Stimulated activated naive CD8-positive, alpha-beta T cell treated with anti-CD3 and anti-CD28 coated beads, Interleukin-15, Interleukin-2, amounts not matched to agents 100 ng/mL and 50 ng/mL, for 24 hours (primary cell): ENCODE measurements at regions not wholly inside any gene's neighbourhood (a gene's known extent, or its start where the extent isn't known, plus 50 kb on each side); places are given as distances from the start of the nearest gene placed in this dataset.

Experiments
- H3K27ac Mint-ChIP-seq: one replicate; pipeline ENCODE4 v1.8.0; 2021; ENCODE audit warnings: mild to moderate bottlenecking, mixed read lengths
- H3K27me3 Mint-ChIP-seq: one replicate; pipeline ENCODE4 v1.8.0; 2021; ENCODE audit warnings: mixed read lengths
- H3K36me3 Mint-ChIP-seq: one replicate; pipeline ENCODE4 v1.8.0; 2021; ENCODE audit warnings: low read depth, mixed read lengths
- H3K4me1 Mint-ChIP-seq: one replicate; pipeline ENCODE4 v1.8.0; 2021; ENCODE audit warnings: low read depth, mixed read lengths
- H3K4me3 Mint-ChIP-seq: one replicate; pipeline ENCODE4 v1.8.0; 2021; ENCODE audit warnings: mild to moderate bottlenecking, mixed read lengths
- H3K9me3 Mint-ChIP-seq: one replicate; pipeline ENCODE4 v1.8.0; 2021; ENCODE audit warnings: mixed read lengths

DNA sequence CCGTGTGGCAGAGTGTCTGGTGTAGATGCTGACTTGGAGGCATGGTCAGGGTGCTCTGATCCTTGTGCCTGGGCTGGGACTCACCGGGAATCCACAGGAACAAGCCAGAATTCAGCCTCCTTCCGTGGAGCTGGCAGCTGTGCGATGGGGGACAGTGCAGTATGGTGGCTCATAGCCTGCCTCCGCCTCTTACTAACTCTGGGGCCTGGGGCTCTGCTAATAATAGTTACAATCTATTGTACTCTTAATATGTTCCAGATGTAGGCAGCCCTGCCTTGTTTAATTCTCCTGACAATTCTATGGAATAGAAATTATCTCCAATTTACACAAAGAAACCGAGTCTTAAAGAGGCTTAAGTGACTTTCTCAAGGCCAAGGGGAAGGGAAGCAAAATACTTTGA, 77.6 kb downstream of the PCDH1 start:
- no peaks in the 10 kb centered on the region for H3K9me3 Mint-ChIP-seq

DNA sequence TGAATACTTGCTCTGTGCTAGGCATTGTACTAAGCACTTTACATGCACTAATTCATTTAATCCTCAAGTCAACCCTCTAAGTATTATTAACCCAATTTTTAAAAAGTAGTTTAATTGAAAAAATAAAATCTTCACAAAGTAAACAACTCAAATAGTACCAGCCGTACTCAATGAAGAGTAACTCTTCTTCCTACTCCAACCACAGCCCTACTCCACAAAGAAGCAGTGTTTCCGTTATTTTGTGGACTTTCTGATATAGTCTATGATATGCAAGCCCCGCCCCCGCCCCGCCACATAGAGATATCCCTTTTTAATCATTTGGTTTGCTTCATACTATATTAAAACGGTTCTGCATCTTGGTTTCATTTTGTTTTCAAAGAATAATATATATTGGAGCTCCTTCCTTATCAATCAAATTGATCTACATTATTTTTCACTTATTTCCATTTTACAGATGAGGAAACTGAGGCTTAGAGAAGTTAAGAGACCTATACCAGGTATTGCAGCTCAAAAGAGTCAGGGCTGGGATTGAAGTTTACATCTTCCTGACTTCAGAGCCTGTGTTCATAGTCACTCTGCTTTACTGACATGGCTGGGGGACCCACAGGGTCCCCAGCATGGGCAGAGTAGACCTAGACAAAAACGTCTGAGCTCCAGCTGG, 78.6 kb downstream of the PCDH1 start:
- Mint-ChIP-seq H3K36me3 (no peaks in the 10 kb centered on the region), H3K27me3 (peaks cover 18% of the 10 kb centered on the region), H3K4me1 (no peaks in the 10 kb centered on the region), H3K4me3 (no peak overlapping the region), H3K27ac (no peak overlapping the region), H3K9me3 (no peaks in the 10 kb centered on the region)

More for the DNA sequence above, 77.6 kb downstream of the PCDH1 start:
- Mint-ChIP-seq H3K36me3 (no peaks in the 10 kb centered on the region), H3K27ac (no peak overlapping the region), H3K4me3 (no peak overlapping the region), H3K4me1 (no peaks in the 10 kb centered on the region), H3K27me3 (peaks cover 28% of the 10 kb centered on the region)

DNA sequence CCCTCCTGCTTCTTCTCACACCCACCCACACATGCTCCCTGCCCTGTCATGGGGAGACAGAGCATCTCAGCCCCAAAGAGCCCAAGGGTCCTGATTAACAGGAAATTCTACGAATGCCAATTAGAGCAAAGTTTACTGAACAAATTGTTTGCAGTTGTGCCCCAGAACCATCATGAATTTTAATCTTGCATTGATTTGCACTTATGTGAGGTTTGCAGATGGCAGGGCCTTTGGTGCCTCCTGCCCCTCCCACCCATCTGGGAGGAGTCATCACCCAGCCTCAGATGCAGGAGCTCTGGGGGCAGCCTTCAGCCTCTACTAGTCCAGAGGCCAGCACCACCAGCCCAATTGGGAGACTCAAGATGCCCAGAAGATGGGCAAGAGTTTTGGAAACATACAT, 80.8 kb downstream of the PCDH1 start:
- no peaks in the 10 kb centered on the region for H3K36me3 Mint-ChIP-seq
- no peaks in the 10 kb centered on the region for H3K9me3 Mint-ChIP-seq
- no peaks in the 10 kb centered on the region for H3K27me3 Mint-ChIP-seq
- no peak overlapping the region for H3K27ac Mint-ChIP-seq
- no peaks in the 10 kb centered on the region for H3K4me1 Mint-ChIP-seq
- H3K4me3 Mint-ChIP-seq: no peak overlapping the region

DNA sequence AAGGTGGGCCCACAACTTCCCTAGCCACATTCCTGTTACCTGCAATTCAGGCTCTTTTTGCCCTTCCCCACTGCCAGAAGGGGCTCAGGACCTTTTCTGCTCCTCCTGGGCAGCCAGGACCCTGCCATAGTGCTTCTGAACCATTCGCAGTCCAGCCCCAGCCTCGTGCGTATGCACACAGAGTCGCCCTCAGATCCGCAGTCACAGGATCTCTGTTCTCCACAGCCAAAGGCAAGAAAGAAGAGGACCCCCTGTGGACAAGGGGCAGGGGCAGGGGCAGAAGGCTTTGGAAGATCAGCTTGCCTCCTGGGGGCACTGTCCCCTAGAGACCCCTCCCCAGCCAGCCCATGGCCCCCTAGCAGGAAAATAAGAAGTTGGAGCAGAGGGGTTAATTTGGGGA, 82.8 kb downstream of the PCDH1 start:
- H3K27me3 Mint-ChIP-seq: no peaks in the 10 kb centered on the region
- no peaks in the 10 kb centered on the region for H3K9me3 Mint-ChIP-seq
- H3K4me3 Mint-ChIP-seq: no peak overlapping the region
- no peaks in the 10 kb centered on the region for H3K4me1 Mint-ChIP-seq
- no peak overlapping the region for H3K27ac Mint-ChIP-seq
- no peaks in the 10 kb centered on the region for H3K36me3 Mint-ChIP-seq

DNA sequence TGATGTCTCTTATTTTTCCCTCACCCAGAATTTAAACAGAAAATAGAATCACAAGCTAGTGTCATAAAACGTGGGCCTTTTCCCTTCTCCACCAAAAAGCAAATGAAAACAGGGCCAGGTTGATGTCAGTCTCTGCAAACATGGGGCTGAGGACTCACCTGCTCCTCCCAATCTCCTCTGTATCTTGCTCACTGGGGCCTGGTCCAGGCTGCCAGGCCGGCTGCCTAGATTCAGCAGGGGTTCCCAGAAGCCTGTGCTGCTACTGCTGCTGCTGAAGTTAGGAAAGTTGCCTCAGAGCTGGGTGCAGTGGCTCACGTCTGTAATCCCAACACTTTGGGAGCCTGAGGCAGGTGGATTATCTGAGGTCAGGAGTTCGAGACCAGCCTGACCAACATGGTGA, 84.3 kb downstream of the PCDH1 start:
- H3K4me1 Mint-ChIP-seq: no peaks in the 10 kb centered on the region
- no peaks in the 10 kb centered on the region for H3K36me3 Mint-ChIP-seq
- H3K27ac Mint-ChIP-seq: no peak overlapping the region
- H3K27me3 Mint-ChIP-seq: peaks cover 5% of the 10 kb centered on the region
- H3K4me3 Mint-ChIP-seq: no peak overlapping the region
- H3K9me3 Mint-ChIP-seq: no peaks in the 10 kb centered on the region

DNA sequence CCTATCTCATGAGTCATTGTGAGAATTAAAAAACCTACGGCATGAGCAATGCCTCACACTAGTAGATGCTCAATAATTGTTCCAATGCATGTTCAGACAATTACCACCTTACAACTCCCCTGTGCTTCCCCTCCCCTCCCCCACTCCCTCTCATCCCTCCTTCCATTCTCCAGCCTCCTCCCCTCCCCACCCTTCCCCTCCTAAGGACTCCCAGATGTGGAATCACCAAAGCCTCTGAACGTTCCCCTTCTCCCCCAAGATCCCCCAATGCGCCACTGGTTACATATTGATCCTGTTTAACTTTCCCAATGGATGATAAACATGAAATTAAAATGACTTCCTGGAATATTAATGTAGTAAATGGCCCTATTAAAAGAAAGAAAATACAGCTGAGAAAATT, 84.8 kb downstream of the PCDH1 start:
- Mint-ChIP-seq H3K9me3 (no peaks in the 10 kb centered on the region), H3K36me3 (no peaks in the 10 kb centered on the region), H3K4me3 (no peak overlapping the region), H3K4me1 (no peaks in the 10 kb centered on the region), H3K27me3 (peaks cover 8% of the 10 kb centered on the region), H3K27ac (no peak overlapping the region)

DNA sequence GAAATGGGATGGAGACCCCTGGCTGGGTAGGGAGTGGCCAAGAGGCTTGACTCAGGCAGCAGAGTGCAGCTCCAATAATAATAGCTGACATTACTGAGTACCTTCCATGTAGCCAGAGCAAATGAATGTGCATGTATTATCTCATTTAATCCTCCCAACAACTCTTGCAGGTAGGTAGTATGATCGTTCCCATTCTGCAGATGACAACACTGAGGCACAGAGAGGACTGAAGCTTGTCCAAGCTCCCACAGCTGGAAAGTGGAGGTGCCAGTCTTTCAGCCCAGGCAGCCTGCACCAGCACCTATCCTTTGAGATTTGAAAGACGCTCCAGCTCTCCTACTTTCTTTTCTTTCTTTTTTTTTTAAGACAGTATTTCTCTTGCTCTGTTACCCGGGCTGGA, 87.6 kb downstream of the PCDH1 start:
- Mint-ChIP-seq H3K9me3 (no peaks in the 10 kb centered on the region), H3K27me3 (peaks cover 20% of the 10 kb centered on the region), H3K4me3 (no peak overlapping the region), H3K27ac (no peak overlapping the region), H3K4me1 (no peaks in the 10 kb centered on the region), H3K36me3 (no peaks in the 10 kb centered on the region)

DNA sequence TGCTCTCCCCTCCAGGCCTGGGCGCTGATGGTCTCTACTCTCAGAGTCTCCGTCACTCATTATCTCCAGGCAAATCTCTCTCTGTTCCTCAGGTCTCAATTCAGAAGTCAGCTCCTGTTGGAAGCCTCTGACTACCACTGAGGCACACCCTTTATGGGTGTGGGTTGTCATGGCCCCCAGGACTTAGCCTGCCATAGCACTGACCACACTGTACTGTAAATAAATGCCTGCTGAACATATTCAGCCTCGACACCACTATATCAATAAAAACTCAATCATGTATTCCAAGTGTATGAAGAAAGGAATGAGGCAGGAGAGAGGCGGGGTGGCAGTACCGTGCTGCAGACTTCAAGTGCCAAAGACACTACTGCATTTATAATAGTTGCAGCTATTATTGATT, 88.9 kb downstream of the PCDH1 start:
- H3K27ac Mint-ChIP-seq: no peak overlapping the region
- H3K36me3 Mint-ChIP-seq: no peaks in the 10 kb centered on the region
- H3K4me3 Mint-ChIP-seq: no peak overlapping the region
- H3K27me3 Mint-ChIP-seq: peaks cover 20% of the 10 kb centered on the region
- no peaks in the 10 kb centered on the region for H3K9me3 Mint-ChIP-seq
- no peaks in the 10 kb centered on the region for H3K4me1 Mint-ChIP-seq

DNA sequence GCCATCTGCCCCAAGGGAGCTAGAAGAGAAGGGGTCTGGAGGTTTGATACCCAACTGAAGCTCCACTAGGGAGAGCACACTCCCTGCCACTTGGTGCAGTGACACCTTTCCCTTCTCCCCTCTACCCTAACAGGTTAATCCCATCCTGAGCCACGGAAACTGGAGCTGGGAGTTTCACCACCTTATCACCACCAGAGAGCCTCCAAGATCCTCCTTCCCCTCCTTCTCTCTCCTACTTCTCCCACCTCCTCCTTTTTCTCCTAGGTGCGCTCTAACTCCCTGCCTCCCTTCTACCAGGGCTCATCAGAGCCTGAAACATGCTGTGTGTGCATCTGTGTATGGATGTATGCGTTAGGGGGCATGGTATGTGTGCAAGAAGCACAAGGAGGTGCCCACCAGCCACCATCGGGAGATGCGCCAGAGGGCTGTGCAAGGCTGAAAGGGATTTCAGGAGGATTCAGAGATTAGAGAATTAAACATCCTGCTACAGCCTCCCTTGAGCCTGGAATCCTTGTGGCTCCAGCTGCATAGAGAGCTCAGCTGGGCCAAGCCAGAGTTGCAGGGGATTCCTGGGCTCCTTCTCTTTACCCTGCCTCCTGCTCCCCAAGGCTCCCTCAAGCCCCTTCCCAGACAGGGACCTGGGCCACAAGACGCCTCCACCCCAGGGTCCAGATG, 89.8 kb downstream of the PCDH1 start:
- Mint-ChIP-seq H3K27me3 (peaks cover 20% of the 10 kb centered on the region), H3K27ac (no peak overlapping the region), H3K4me1 (no peaks in the 10 kb centered on the region)

DNA sequence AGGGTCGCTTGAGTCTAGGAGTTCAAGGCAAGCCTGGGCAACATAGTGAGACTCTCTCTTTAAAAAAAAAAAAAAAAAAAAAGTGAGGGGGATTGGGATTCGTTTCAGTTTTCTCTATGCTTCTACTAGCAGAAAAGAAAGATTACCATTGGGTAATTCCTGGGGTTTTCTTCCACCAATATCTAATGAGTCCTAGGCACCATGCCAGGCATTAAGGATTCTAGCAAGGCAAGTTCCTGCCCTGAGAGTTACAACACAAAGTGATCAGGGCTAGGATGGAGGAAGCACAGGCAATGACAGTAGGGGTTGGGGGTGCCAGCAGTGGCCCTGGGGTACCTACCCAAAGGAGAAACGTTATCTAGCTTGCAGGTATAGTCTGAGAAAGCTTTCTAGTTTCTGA, 90.8 kb downstream of the PCDH1 start:
- Mint-ChIP-seq H3K27me3 (peaks cover 20% of the 10 kb centered on the region), H3K4me1 (no peaks in the 10 kb centered on the region), H3K4me3 (no peak overlapping the region), H3K36me3 (no peaks in the 10 kb centered on the region), H3K27ac (no peak overlapping the region), H3K9me3 (no peaks in the 10 kb centered on the region)

More for the DNA sequence above, 89.8 kb downstream of the PCDH1 start:
- no peak overlapping the region for H3K4me3 Mint-ChIP-seq
- no peaks in the 10 kb centered on the region for H3K36me3 Mint-ChIP-seq
- H3K9me3 Mint-ChIP-seq: no peaks in the 10 kb centered on the region

DNA sequence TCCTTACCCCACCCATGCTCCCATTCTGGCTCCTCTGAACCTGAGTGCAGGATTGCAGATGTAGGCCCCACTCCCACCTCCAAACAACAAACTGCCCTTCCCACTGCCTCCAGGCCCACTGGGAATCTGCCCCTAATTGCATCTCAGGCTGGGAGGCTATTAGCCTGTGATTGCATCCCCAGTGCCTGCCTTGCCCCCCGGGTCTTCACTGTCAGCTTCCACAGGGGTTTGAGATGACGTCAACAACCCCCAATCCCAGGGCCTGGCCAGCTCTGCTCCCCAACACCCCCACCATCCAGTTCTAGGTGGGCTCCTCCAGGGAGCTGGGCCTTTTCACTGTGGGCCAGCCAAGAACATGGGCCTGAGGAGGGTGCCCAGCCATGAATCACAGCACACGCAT, 91.5 kb downstream of the PCDH1 start:
- Mint-ChIP-seq H3K4me3 (no peak overlapping the region), H3K36me3 (no peaks in the 10 kb centered on the region), H3K27ac (no peak overlapping the region), H3K9me3 (no peaks in the 10 kb centered on the region), H3K4me1 (no peaks in the 10 kb centered on the region), H3K27me3 (peaks cover 20% of the 10 kb centered on the region)

DNA sequence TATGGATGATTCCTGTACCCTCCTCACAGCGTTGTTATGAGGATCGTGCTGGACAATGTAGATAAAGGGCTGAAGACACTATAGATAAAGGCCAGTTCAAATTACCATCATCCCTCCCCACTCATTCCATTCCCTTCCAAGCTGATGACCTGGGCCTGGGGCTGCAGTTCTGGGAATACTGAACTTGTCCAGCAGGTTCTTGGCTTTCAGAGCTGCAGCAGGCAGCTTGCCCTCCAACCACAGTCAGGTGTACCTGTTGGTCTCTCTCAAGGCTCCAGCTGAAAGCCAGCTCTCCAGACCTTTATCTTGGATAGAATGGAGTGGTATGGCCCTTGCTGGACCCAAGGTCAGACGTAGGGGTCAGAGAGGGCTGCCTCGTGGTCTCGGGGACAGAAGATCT, 92.5 kb downstream of the PCDH1 start:
- H3K4me1 Mint-ChIP-seq: no peaks in the 10 kb centered on the region
- H3K36me3 Mint-ChIP-seq: no peaks in the 10 kb centered on the region
- no peaks in the 10 kb centered on the region for H3K9me3 Mint-ChIP-seq
- peaks cover 20% of the 10 kb centered on the region for H3K27me3 Mint-ChIP-seq
- no peak overlapping the region for H3K27ac Mint-ChIP-seq
- H3K4me3 Mint-ChIP-seq: no peak overlapping the region

DNA sequence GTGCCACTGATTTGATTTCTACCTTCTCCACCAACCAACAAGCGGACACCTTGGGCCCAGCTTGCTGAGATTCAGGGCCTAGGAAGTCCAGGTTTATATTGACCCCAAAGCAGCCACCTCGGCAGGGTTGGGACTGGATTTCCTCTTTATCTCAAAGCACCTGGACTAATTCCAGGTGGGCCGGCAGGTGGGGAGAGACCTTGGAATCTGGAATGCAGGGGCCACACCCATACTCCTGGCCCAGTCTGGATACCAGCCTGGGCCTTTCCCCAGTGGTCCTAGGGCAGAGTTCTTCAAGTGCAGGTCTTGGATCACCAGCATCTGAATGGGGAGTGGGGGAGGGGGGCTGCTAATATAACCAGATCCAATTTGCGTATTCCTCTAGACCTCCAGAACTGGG, 93.1 kb downstream of the PCDH1 start:
- Mint-ChIP-seq H3K9me3 (no peaks in the 10 kb centered on the region), H3K36me3 (no peaks in the 10 kb centered on the region), H3K27ac (no peak overlapping the region), H3K4me3 (no peak overlapping the region), H3K4me1 (no peaks in the 10 kb centered on the region), H3K27me3 (peaks cover 20% of the 10 kb centered on the region)

DNA sequence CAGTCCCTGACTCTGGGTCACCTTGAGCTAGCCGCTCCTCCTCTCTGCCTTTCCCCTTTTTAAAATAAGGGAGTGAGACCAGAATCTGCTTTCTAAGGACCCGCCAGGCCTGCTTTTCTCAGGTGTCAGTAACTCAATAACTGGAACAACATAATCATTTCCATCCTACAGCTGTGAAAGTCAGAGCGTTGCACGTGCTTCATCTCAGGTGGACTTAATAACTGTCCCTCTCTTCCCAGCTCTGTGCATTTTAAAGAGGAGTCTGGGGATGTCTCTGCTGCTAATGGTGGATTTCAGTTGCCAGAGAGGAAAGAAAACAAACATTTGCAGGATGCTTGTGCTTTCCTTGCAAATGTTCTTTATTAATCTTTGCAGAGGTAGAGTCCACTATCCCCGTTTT, 93.7 kb downstream of the PCDH1 start:
- H3K9me3 Mint-ChIP-seq: no peaks in the 10 kb centered on the region
- H3K27ac Mint-ChIP-seq: no peak overlapping the region
- H3K36me3 Mint-ChIP-seq: no peaks in the 10 kb centered on the region
- H3K4me3 Mint-ChIP-seq: no peak overlapping the region
- H3K27me3 Mint-ChIP-seq: peaks cover 20% of the 10 kb centered on the region
- H3K4me1 Mint-ChIP-seq: peaks cover 2% of the 10 kb centered on the region

DNA sequence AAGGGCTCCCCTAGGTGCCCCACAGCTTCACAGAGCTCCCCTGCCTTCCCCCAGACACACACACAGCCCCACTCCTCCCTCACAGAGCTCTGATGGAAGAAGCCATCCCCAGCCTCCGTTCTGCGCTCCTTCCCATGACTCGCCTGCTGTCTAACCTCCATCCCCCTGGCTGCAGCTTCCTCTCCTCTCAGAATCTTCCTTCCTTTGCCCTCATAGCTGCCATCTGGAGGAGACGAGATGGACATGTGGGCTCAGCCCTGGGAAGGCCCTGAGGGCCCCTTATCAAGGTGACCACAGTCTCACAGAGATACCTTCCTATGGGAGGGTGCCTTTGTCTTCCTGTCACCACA, 94.3 kb downstream of the PCDH1 start:
- H3K36me3 Mint-ChIP-seq: no peaks in the 10 kb centered on the region
- no peaks in the 10 kb centered on the region for H3K9me3 Mint-ChIP-seq
- H3K27ac Mint-ChIP-seq: no peak overlapping the region
- H3K4me3 Mint-ChIP-seq: no peak overlapping the region
- peaks cover 8% of the 10 kb centered on the region for H3K4me1 Mint-ChIP-seq
- H3K27me3 Mint-ChIP-seq: peaks cover 15% of the 10 kb centered on the region
